PC-9 (cell line): ENCODE measurements at regions not wholly inside any gene's neighbourhood (a gene's known extent, or its start where the extent isn't known, plus 50 kb on each side); places are given as distances from the start of the nearest gene placed in this dataset.

ENCODE experiments used
- BruUV-seq: library from RNA; stranded (reverse); fragments of 400-500 nt; replicated peaks from 2 replicates; lab custom pipeline; 2021; lab: Mats Ljungman, UMichigan
- CTCF ChIA-PET: fragments of 300-600 bp; sonication (Branson Sonifier 250); formaldehyde crosslinking; loops from one replicate; lab custom pipeline; 2022; ENCODE audit warnings: antibody characterized with exemption; lab: Charles Lee
- POLR2A ChIA-PET: fragments of 300-600 bp; sonication (Branson Sonifier 250); formaldehyde crosslinking; loops from one replicate; lab custom pipeline; 2022; ENCODE audit warnings: antibody characterized with exemption; ENCODE audit not compliant: unreplicated experiment; lab: Charles Lee
- DNase-seq, 2 experiments: peaks; one replicate each; pipeline versions ENCODE4 v3.0.0 to v3.0.0-alpha.2; 2015 to 2022; ENCODE audit warnings: mixed read lengths in 1 of 2
- H2AFZ ChIP-seq: fragments of 200-600 bp; sonication (generic); 2 replicates; pipeline ENCODE4 v1.8.1; 2017; ENCODE audit warnings: antibody characterized with exemption
- H3F3A ChIP-seq: fragments of 200-600 bp; sonication (generic); 2 replicates; pipeline ENCODE4 v1.8.1; 2017; ENCODE audit warnings: antibody characterized with exemption, mild to moderate bottlenecking, low read depth; ENCODE audit not compliant: insufficient read depth
- H3K27ac ChIP-seq: fragments of 200-600 bp; sonication (generic); 2 replicates; pipeline ENCODE4 v1.6.1; 2016; ENCODE audit warnings: mixed run types
- H3K27me3 ChIP-seq: fragments of 200-600 bp; sonication (generic); 2 replicates; pipeline ENCODE4 v1.6.1; 2016; ENCODE audit warnings: low read depth, mixed run types; ENCODE audit not compliant: insufficient read depth
- H3K36me3 ChIP-seq: fragments of 200-600 bp; sonication (generic); 2 replicates; pipeline ENCODE4 v1.6.1; 2016; ENCODE audit warnings: low read depth, mixed run types
- H3K4me1 ChIP-seq: fragments of 200-600 bp; sonication (generic); replicated peaks from 2 replicates; pipeline ENCODE4 v1.6.1; 2016; ENCODE audit warnings: mixed run types; ENCODE audit not compliant: insufficient read depth
- H3K4me2 ChIP-seq: fragments of 200-600 bp; sonication (generic); 2 replicates; pipeline ENCODE4 v1.6.1; 2017; ENCODE audit warnings: mixed run types
- H3K4me3 ChIP-seq: fragments of 200-600 bp; sonication (generic); 2 replicates; pipeline ENCODE4 v1.6.1; 2016; ENCODE audit warnings: mixed run types
- H3K79me2 ChIP-seq: fragments of 200-600 bp; sonication (generic); 2 replicates; pipeline ENCODE4 v1.6.1; 2017; ENCODE audit warnings: low read depth, mixed run types
- H3K9me2 ChIP-seq: fragments of 200-600 bp; sonication (generic); 2 replicates; pipeline ENCODE4 v1.8.1; 2017; ENCODE audit warnings: mild to moderate bottlenecking; ENCODE audit not compliant: insufficient read depth
- H3K9me3 ChIP-seq: fragments of 200-600 bp; sonication (generic); 2 replicates; pipeline ENCODE4 v1.8.1; 2016; ENCODE audit warnings: low read depth; ENCODE audit not compliant: insufficient read depth
- H4K20me1 ChIP-seq: fragments of 200-600 bp; sonication (generic); 2 replicates; pipeline ENCODE4 v1.8.1; 2017; ENCODE audit not compliant: insufficient read depth
- CTCF ChIP-seq: fragments of 200-600 bp; sonication (generic); conservative IDR thresholded peaks from 2 replicates; pipeline ENCODE4 v1.6.1; 2017; ENCODE audit warnings: mixed run types, antibody characterized with exemption, mild to moderate bottlenecking, moderate library complexity
- EZH2 ChIP-seq: fragments of 200-600 bp; sonication (generic); IDR thresholded peaks from 2 replicates; pipeline ENCODE4 v1.8.0; 2017; ENCODE audit warnings: antibody characterized with exemption, low read depth
- intact Hi-C: fragments of 100-400 bp; cut with micrococcal nuclease; formaldehyde crosslinking; loops from one replicate; pipeline ENCODE4 v1.10.0; 2022; ENCODE audit not compliant: unreplicated experiment

GRCh38 chr6:27684264-27685211 is 211.6 kb upstream of the ZNF184 start:
- H3K9me2 ChIP-seq, result no peaks in the 10 kb centered on the region
- no peaks in the 10 kb centered on the region for H3K79me2 ChIP-seq
- H4K20me1 ChIP-seq, result no peaks in the 10 kb centered on the region
- BruUV-seq, result TSS peak; percentile 100
- no peaks in the 10 kb centered on the region for H3K27me3 ChIP-seq
- H3F3A ChIP-seq, result peaks cover 42% of the 10 kb centered on the region
- H3K36me3 ChIP-seq, result no peaks in the 10 kb centered on the region
- no peak overlapping the region; the same call in 1 of the 2 replicates for H3K4me3 ChIP-seq
- H3K4me2 ChIP-seq, result peak overlapping the region; percentile 41
- POLR2A ChIA-PET, result interaction anchor here (0.6 kb wide), 2 partner anchors 36 to 136 kb away, joined by 4 to 5 read pairs; no protein-coding TSS in a partner anchor
- DNase-seq, result peak; percentile 80 to 90
- intact Hi-C loops, result loop anchor here (1.0 to 10.0 kb wide), 6 partner anchors 12 to 470 kb away; no protein-coding TSS in a partner anchor
- peak overlapping the region; percentile 26; the same call in 1 of the 2 replicates for H3K27ac ChIP-seq
- no peaks in the 10 kb centered on the region; the same call in 1 of the 2 replicates for H3K9me3 ChIP-seq
- peaks cover 6% of the 10 kb centered on the region; the same call in 1 of the 2 replicates for H3K4me1 ChIP-seq
- no peak overlapping the region for H2AFZ ChIP-seq
- CTCF ChIA-PET, result interaction anchor here (0.6 to 0.7 kb wide), 2 partner anchors 68 to 69 kb away, joined by 3 read pairs; no protein-coding TSS in a partner anchor
- TF ChIP-seq CTCF, result no peak
- no peak for TF ChIP-seq EZH2

- H3K4me2 ChIP-seq, result no peak overlapping the region
- CTCF ChIA-PET, result interaction anchor here (0.6 kb wide), 1 partner anchor 1183 kb away, joined by 4 read pairs; no protein-coding TSS in a partner anchor
These were observed 207.2 kb upstream of the ZNF184 start for GRCh38 chr6:27679964-27680694.

More at GRCh38 chr6:27679964-27680694, 207.2 kb upstream of the ZNF184 start:
- Histone ChIP-seq H3K9me3 (no peaks in the 10 kb centered on the region; the same call in 1 of the 2 replicates), H2AFZ (no peak overlapping the region), H3K27ac (no peak overlapping the region), H3K4me1 (no peaks in the 10 kb centered on the region), H3K27me3 (no peaks in the 10 kb centered on the region), H4K20me1 (no peaks in the 10 kb centered on the region), H3F3A (peaks cover 18% of the 10 kb centered on the region), H3K9me2 (no peaks in the 10 kb centered on the region), H3K79me2 (no peaks in the 10 kb centered on the region), H3K4me3 (no peak overlapping the region), H3K36me3 (no peaks in the 10 kb centered on the region)
- intact Hi-C loops, result loop anchor here (10.0 kb wide), 1 partner anchor 465 kb away; no protein-coding TSS in a partner anchor
- no TSS peak for BruUV-seq
- POLR2A ChIA-PET, result interaction anchor here (0.6 kb wide), 1 partner anchor 40 kb away, joined by 3 read pairs; no protein-coding TSS in a partner anchor
- DNase-seq, result no peak
- TF ChIP-seq CTCF (no peak), EZH2 (no peak)
